NCI-H82 treated with DMSO at 0.1 percent for 48 hours (cell line): ENCODE measurements at regions not wholly inside any gene's neighbourhood (a gene's known extent, or its start where the extent isn't known, plus 50 kb on each side); places are given as distances from the start of the nearest gene placed in this dataset.
"Not testable (repeated sequence)": the region's sequence is repeated elsewhere in the genome, so short reads cannot be mapped to it uniquely, and the experiment has no call there.

ENCODE experiments used
- DNase-seq: peaks from one replicate; lab custom pipeline; 2025; ENCODE audit not compliant: unreplicated experiment; lab: John Stamatoyannopoulos, UW

DNA sequence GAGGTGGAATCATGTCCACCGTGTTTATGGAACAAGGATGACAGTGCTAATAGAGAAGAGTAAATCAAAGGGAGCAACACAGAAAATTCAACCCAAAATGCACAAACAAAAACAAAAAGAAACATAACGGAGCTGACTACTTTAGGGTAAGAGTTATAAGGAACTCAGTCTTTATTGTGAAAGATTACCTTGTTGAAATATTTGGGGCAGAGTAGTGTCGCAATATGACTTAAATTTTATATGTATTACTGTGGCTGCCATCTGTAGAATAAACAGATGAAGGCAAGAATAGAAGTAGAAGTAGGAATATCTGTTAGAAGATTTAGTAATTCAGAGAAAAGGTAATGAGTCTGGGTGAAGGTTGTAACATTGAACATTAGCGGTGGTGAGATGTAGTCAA lies 913.9 kb downstream of the BRINP3 start:
- no peak for DNase-seq

DNA sequence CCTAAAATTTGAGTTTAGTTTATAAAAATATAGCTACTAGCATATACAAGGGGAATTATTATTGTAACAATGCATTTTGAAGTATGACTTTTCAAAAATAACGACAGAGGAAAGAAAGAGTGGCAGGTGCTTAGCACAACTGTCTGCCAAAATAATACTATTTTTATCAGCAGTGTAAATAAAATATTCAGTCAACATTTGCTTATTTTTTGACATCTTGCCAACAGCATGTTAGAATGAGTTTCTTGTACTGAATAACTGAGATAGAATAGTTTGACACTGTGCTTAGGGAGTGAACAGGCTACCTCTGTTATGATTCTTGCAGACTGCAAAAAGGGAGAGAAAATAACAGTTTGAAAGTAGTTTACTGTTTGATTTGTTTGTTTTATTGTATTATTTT lies 909.8 kb downstream of the BRINP3 start:
- DNase-seq = no peak

DNA sequence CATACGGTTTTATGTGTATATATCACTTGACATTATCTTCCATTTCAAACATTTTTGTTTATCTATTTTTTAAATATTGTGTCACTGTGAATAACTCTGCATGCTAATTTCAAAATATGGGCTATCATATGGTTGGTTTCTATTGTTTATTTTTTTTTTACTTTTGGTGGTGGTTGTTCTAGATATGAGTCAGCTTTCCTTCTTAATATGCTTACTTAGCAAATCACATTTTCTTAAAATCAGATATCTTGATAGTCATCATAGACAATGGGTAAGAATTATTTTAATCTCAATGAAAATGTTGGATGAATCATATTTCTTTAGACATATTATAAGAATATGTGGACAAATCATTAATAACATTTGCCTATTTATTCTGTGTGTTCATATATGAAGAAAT lies 881.5 kb downstream of the BRINP3 start:
- no peak for DNase-seq

DNA sequence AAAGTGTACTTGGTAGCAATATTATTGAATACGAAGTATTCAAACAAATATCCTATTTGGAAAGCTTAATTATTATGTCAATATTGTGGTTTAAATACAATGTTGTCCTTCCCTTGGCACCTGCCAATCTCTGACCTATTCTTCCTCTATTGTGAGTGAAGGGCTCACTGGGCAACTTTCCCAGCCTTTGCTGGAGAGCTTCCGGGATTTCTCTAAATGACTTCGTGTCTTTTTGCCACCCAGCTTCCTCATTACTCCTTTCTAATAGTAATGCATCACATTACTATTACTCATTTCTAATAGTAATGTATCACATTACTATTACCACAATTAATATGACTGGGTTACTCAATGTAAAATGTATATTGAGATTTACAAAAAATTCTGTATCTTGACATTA lies 880.6 kb downstream of the BRINP3 start:
- DNase-seq = no peak

DNA sequence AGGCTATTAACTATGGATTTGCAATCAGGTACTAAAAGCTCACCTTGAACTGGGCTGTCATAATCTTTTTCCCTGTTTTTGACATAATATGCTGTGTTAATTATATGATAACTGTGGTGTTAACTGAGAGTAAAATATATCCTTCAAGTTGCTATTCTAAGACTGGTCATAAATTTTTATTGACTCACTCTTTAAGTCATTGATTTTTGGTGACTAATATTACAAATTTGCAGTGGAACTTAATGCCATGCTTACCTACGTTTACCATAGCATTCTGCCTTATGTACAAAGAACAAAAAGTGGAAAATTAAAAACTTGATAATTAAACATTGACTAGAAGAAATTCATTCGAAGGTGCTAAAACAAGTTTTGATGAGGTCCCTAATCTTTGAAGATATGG lies 872.4 kb downstream of the BRINP3 start:
- DNase-seq = no peak

DNA sequence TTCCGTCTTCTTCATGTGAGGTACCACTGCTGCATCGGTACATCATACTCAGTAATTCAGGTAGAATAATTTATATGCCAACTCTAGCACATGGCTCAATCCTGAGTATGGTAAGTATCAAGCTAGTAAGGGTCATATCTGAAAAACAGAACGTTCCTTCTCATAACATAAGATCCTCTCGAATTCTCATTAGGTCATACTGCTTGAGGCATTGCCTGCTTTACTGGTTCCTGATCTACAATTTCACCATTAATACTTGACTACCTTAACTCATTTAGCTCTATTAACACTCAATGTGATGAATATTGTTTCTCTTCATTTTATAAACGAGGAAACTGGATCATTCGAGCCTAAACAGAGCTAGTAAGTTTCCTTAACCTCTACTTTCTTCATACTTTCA lies 871.6 kb downstream of the BRINP3 start:
- DNase-seq = no peak

DNA sequence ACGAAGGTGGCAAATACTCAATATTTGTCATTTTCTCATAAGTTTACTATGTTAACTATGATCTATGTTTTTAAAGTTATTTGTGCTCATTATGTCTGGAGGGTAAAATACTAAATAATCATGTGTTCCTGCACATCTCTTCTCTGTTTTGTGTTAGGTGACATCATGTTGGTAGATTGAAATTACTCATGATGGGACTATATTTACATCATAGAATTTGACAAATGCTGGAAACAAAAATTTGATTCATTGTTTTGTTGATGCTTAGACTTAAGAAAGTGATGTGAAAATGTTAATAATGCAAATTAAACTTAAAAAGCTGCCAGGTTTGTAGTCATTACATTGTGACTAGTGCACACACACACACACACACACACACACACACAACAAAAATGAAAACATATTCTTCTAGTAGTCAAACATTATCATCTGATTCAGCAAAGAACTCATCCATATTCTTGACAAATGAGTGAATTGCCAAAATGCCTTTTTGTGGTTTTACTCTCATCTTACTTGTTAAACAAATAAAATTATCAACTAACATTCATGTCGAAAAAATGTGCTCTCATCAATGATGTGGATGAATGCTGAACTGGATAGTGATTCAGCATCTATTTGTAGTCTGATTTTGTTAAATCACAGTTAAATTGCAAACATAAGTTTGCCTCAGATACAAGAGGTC lies 870.7 kb downstream of the BRINP3 start:
- DNase-seq = no peak

DNA sequence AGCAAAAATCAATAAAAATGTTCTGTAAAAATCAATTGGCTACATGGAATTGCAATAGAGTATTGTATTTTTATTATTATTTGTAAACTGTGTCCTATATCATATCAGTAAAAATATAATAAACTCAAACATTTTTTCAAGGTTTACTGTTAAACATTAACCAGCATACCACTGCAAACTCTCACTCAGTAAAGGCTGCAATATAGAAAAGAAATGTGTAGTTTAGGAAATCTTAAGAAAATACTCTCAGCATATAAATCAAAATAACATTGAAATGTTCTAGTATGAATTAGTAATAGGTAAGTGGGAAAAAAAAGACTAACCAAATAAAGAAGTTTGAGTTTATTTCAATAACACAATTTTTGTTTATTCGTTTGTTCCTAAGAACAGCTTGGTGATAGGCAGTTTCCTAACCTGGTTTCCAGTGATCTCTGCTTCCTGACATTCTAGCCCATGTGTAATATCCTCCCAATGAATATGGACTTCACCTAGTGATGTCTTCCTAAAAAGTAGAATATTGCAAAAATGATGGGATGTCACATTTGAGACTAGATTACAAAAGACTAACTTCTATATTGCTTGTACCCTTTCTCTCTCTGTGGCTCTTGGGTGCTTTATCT lies 870.1 kb downstream of the BRINP3 start:
- no peak for DNase-seq

DNA sequence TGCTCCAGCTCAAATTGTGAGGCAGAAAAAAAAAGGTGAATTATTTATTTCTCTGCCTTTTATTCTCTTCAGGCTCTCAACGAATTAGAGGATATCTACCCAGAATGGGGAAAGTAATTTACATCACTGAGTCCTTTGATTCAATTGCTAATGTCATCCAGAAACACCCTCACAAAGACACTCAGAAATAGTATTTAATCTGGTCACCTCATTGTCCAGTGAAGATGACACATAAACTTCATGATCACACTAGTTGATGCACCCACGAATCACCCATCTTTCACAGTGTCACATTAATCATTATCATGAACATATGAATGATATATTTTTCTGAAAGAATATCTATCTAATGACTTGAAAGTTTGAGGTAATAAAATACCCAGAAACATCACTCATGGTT lies 868.5 kb downstream of the BRINP3 start:
- DNase-seq = no peak

DNA sequence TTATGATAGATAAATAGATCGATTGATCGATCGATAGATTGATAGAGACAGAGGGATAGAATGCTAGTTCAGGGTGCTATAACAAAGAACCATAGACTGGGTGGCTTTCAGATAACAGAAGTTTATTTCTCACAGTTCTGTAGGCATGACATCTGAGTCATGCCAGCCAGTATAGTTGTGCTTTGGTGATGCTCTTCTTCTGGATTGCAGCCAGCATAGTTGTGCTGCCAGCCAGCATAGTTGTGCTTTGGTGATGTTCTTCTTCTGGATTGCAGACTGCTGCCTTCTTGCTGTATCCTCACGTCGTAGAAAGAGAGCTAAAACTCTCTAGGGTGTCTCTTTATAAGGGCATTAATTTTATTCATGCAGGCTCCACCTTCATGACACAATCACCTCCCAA lies 860.8 kb downstream of the BRINP3 start:
- DNase-seq = no peak

DNA sequence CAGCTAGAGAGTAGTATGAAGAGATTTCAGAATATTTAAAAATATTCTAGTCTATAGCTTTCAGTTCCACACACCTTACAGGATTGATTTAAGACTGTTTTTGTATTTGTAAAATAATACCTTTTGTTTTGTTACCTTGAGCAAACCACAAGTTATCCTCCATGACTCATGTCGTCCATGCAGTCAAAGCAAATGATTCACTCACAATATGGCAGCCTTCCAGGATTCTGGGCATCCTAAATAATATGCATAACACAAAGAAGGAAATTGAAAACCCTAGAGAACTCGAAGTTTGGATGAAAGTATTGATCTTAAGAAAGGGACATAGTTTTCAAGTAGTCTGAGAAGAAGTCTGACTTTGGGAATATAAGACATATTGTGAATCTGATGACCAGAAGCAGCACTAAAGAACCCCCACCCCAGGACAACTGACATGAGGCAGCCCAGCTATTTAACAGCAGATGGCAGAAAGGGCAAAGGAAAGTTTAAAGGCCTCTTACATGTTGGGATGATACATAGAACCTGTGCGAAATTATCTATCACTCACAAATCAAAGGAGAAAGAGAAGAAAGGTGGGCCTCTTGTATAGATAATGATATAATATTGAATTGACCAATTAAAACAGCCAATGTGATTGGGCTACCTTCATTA lies 857.9 kb downstream of the BRINP3 start:
- DNase-seq = no peak

DNA sequence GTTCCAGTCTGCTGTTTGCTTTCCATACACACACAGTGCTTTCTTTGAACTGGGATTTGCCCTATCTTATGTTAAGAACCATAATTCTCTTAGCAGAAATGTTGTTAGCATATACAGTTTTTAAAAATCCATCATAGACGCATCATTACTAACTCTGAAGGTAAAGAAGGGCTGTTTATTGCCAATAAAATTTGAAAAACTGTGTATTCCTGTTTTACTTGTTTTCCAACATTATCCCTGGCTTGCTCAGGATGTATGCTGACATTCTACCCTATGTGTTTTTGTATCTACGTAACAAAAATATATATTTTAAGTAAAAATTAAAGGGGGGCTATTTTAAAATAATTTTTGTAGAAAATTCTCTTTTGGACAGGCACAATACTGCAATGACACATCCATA lies 857.2 kb downstream of the BRINP3 start:
- no peak for DNase-seq

DNA sequence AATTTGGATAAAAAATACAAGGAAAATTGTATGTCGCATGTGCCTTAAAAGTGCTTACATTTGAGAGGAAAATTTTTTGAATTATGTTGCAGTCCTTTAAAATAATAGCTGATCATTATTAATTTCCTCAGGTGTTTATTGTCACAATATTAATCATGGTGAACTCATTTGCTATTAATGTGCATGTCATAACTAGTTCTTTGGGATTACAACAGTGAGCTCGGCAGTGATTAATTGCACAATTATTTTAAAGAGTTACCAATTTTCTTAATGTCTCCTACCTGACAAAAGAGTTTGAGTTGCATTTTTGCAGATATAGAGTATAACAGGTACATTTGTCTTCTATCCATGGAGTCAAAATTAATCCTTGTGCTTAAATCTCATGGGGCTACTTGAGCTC lies 854.3 kb downstream of the BRINP3 start:
- DNase-seq = no peak

DNA sequence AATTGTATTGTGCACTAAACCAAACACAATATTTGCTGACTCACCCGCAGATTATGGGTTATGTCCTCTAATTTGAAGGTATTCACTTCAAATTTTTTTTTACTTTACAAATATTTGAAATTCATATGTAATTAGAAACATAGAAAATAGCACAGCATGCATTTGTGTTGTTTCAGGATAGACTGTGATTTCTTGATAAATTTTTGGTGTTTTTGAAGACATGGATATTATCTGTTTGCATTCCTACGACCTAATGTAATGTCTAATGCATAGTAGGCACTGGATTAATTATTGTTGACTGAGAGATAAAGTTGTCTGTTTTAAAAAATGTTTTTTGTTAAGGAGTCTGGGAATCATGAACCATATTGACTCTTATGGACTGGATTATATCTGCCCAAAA lies 850.2 kb downstream of the BRINP3 start:
- no peak for DNase-seq

DNA sequence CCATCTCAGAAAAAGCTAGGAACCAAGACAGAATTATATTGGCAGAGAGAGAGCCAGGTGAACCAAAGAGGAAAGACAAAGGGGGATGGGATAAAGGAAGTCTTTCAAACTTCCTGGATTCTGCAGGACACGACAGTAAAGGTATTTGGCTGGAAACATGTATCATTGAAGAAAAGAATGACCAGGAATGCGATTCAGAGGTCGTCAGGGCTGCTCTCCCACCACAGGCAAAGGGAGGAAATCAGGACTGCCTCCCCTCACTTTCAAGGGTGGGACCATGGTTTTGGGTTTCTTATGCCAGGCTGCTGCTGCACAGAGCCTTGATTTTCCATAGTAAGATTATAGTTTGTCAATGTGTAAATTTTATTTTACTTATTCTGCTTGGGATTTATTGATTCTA lies 848.8 kb downstream of the BRINP3 start:
- no peak for DNase-seq

DNA sequence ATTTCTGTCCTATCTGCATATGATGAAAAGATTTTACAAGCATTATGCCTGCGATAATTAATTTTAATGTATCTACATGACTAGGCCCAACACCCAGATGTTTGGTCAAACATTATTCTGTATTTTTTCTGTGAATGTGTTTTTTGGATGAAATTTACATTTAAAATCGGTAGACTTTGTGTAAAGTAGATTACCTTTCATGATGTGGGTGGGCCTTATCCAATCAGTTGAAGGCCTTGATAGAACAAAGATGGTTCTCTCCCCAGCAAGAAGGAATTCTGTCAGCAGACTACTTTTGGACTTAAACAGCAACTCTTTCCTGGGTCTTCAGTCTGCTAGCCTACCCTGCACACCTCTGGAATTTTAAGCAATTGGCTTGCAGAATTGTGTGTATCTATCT lies 844.0 kb downstream of the BRINP3 start:
- DNase-seq = no peak

DNA sequence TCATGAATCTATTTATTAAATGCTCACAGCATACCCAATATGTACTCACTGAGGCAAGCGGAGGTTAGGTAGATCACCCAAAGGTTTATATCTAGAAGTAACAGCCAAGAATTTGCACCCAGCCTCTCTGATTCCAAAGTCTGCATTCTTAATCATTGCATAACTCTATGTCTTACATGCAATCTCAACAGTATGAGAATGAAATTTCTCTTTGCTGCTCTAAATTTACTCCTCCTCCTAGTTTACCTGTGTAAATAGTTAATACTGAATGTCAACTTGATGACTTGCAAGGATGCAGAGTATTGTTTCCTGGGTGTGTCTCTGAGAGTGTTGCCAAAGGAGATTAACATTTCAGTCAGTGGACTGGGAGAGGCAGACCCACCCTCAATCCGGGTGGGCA lies 840.6 kb downstream of the BRINP3 start:
- no peak for DNase-seq

DNA sequence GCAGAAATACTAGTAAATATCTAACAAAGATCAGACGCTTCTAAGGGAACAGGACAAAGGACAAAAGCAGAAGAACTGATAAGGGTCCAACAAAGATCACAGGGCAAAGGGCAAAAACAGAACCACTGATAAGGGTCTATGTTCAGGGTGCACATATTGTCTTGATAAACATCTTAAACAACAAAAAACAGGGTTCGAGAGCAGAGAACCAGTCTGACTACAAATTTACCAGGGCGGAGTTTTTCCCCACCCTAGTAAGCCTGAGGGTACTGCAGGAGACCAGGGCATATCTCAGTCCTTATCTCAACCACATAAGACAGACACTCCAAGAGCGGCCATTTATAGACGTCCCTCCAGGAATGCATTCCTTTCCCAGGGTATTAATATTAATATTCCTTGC lies 833.5 kb downstream of the BRINP3 start:
- not testable (repeated sequence) for DNase-seq

DNA sequence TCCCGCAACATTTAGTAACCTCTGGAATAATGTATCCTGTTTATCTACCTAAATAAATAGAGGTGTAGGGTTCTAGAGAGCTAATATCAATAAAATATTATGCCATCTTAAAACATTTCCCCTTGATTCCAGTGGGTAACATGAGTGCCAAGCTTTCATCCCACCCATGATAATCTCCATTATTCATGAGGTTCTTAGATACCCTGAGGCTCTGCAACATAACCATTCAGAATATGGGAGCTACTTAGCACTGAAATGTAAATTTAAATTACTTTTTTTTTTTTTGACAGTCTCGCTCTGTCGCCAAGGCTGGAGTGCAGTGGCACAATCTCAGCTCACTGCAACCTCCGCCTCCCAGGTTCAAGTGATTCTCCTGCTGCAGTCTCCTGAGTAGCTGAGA lies 832.7 kb downstream of the BRINP3 start:
- DNase-seq = no peak

DNA sequence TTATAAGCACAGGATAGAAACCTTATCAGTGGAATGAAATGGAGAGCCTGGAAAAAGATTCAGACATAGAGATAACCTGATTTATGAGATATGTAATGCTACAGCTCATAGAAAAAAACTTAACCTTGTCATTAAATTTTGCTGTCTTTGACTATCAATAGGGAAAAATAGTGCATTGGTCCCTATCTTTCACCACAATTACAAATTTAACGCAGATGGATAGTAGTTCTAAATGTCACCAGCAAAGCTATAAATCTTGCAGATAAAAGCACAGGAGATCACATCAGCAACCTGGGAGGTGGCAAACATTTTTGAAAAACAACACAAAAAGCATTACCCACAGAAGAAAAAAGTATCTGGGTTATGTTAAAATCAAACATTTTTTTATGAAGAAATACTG lies 831.6 kb downstream of the BRINP3 start:
- DNase-seq = no peak

DNA sequence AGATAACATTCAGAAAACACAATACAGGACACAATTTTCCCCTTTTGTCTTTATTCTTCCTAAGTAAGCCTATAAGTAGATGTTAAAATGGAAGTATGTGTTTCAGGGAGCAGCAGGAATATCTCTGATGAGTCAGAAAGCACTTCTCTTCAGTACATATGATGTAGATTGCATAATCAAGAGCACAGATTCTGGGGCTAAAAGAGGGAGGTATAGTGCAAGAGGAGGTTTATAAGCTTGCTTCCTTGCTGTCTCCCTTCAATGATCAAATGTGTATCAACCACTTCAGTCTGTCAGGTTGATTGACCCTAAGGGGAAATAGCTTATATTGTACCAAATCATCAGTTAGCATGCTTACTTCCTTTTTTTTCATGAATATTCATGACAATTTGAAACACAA lies 822.8 kb downstream of the BRINP3 start:
- DNase-seq = no peak

DNA sequence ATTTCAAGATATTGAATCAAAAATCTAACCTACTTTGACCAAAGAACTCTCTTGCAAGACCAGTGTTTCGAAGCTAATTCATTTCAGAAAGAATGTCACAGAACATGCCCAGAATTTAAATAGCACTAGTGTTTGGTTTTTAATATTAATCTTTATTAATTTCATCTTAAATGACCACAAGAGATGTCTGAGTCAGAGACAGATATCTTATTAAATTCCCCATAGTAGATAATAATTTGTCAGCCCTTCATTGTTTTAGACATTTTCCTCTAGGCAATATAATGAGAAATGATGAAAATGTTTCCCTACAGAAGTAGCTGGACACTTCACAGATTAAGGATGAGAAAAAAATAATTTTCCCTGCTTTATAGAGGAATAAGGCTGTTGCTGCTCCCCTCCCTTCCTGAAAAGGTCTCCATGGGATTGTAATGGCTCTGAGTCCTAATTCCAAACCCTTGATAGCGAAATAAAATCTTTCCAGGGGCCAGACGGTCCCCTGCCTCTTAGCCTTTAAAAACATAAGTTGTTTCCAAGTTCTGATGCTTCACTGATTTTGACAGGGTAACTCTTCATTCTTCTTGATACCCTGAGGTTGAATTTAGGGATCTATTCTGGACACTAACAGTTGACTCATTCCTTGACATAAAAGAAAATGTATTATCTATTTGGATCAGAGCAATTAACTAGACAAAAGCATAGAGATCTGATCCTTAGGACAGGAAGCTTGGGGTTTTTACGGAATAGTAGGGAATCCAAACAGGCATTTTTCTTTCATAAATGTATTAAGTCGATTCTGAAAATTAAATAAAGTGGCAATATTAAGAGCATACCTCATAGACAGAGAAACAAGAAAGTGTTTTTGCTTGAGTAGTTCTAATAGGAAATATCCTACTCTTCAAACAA lies 820.8 kb downstream of the BRINP3 start:
- no peak for DNase-seq
